GM19467 (cell line): ENCODE measurements at regions not wholly inside any gene's neighbourhood (a gene's known extent, or its start where the extent isn't known, plus 50 kb on each side); places are given as distances from the start of the nearest gene placed in this dataset.

Experiments
- ATAC-seq: cut with Tn5 transposase; IDR thresholded peaks from one replicate; pipeline ENCODE4 v1.9.1; 2021; ENCODE audit warnings: mild to moderate bottlenecking, moderate library complexity; ENCODE audit not compliant: unreplicated experiment

- ATAC-seq: no peak
Observed at GRCh38 chr10:44064987-44065787, 319.7 kb downstream of the CXCL12 start.

- no peak for ATAC-seq
Observed at GRCh38 chr10:44064317-44064716, 320.6 kb downstream of the CXCL12 start.

- ATAC-seq: no peak
Observed at GRCh38 chr10:44063686-44064085, 321.2 kb downstream of the CXCL12 start.

GRCh38 chr10:44060719-44061118 lies 324.2 kb downstream of the CXCL12 start:
- ATAC-seq: no peak

- no peak for ATAC-seq
Observed at GRCh38 chr10:44060221-44060620, 324.7 kb downstream of the CXCL12 start.

- ATAC-seq: no peak
Observed at GRCh38 chr10:44058259-44058658, 326.6 kb downstream of the CXCL12 start.

GRCh38 chr10:44056967-44057805 lies 327.7 kb downstream of the CXCL12 start:
- ATAC-seq: no peak

- no peak for ATAC-seq
Observed at GRCh38 chr10:44056206-44056605, 328.7 kb downstream of the CXCL12 start.

GRCh38 chr10:44054046-44054445 lies 330.9 kb downstream of the CXCL12 start:
- ATAC-seq: no peak

- no peak for ATAC-seq
Observed at GRCh38 chr10:44053391-44053790, 331.5 kb downstream of the CXCL12 start.

GRCh38 chr10:44051584-44052385 lies 333.1 kb downstream of the CXCL12 start:
- no peak for ATAC-seq

GRCh38 chr10:44051091-44051490 lies 333.8 kb downstream of the CXCL12 start:
- ATAC-seq: no peak

- no peak for ATAC-seq
Observed at GRCh38 chr10:44049301-44050015, 335.4 kb downstream of the CXCL12 start.

GRCh38 chr10:44047361-44047760 lies 337.5 kb downstream of the CXCL12 start:
- ATAC-seq: no peak

GRCh38 chr10:44046605-44047004 lies 338.3 kb downstream of the CXCL12 start:
- no peak for ATAC-seq

- ATAC-seq: no peak
Observed at GRCh38 chr10:44045020-44045419, 339.9 kb downstream of the CXCL12 start.

- no peak for ATAC-seq
Observed at GRCh38 chr10:44044549-44044948, 340.3 kb downstream of the CXCL12 start.

- ATAC-seq: no peak
Observed at GRCh38 chr10:44043646-44044375, 341.1 kb downstream of the CXCL12 start.

GRCh38 chr10:44042926-44043602 lies 341.8 kb downstream of the CXCL12 start:
- ATAC-seq: no peak
